OCI-LY3 (cell line): ENCODE measurements at regions not wholly inside any gene's neighbourhood (a gene's known extent, or its start where the extent isn't known, plus 50 kb on each side); places are given as distances from the start of the nearest gene placed in this dataset.

ENCODE experiments used
- H2AFZ ChIP-seq: fragments of 200-600, 300-600 bp; shearing (Covaris generic); 2 replicates; pipeline ENCODE4 v1.6.0; 2014; ENCODE audit warnings: antibody characterized with exemption, low read depth, low read length
- H3K27ac ChIP-seq: fragments of 200-600, 300-600 bp; sonication (generic); 2 replicates; pipeline ENCODE4 v1.5.1; 2014; ENCODE audit warnings: mild to moderate bottlenecking, low read length, moderate library complexity, mixed read lengths
- H3K27me3 ChIP-seq: fragments of 200-600, 300-600 bp; sonication (generic); 2 replicates; pipeline ENCODE4 v1.6.1; 2014; ENCODE audit warnings: low read depth, low read length, mixed read lengths
- H3K36me3 ChIP-seq: fragments of 200-600, 300-600 bp; sonication (generic); replicated peaks from 2 replicates; pipeline ENCODE3; 2014; ENCODE audit warnings: low read depth, low read length, mixed read lengths
- H3K4me1 ChIP-seq: fragments of 300-600, 200-600 bp; sonication (generic); 2 replicates; pipeline ENCODE4 v1.6.1; 2014; ENCODE audit warnings: low read length, mixed read lengths
- H3K4me2 ChIP-seq: fragments of 200-600, 300-600 bp; sonication (generic); 2 replicates; pipeline ENCODE4 v1.6.1; 2014; ENCODE audit warnings: low read length, mixed read lengths
- H3K4me3 ChIP-seq: fragments of 300-600, 200-600 bp; sonication (generic); 2 replicates; pipeline ENCODE4 v1.5.1; 2014; ENCODE audit warnings: antibody characterized with exemption, mild to moderate bottlenecking, low read length, moderate library complexity
- H3K79me2 ChIP-seq: fragments of 300-600, 200-600 bp; shearing (Covaris generic); 2 replicates; pipeline ENCODE4 v1.6.1; 2014; ENCODE audit warnings: mild to moderate bottlenecking, low read length, mixed read lengths
- H3K9ac ChIP-seq: fragments of 300-600, 200-600 bp; shearing (Covaris generic); 2 replicates; pipeline ENCODE4 v1.6.0; 2014; ENCODE audit warnings: mild to moderate bottlenecking, low read length, moderate library complexity
- H3K9me3 ChIP-seq: fragments of 200-600, 300-600 bp; shearing (Covaris generic); 2 replicates; pipeline ENCODE4 v1.6.1; 2014; ENCODE audit warnings: low read length, mixed read lengths; ENCODE audit not compliant: insufficient read depth
- H4K20me1 ChIP-seq: fragments of 200-600, 300-600 bp; sonication (generic); 2 replicates; pipeline ENCODE4 v1.6.1; 2016; ENCODE audit warnings: low read length, mixed read lengths; ENCODE audit not compliant: insufficient read depth
- CTCF ChIP-seq: fragments of 200-600, 300-600 bp; sonication (generic); IDR thresholded peaks from 2 replicates; pipeline ENCODE4 v1.5.1; 2014; ENCODE audit warnings: antibody characterized with exemption, low read length, low read depth
- EZH2phosphoT487 ChIP-seq: fragments of 200-600 bp; shearing (Covaris generic); IDR thresholded peaks from 2 replicates; pipeline ENCODE4 v1.6.1; 2018; ENCODE audit warnings: antibody characterized with exemption, mixed run types, low read depth

GRCh38 chr5:125974679-125975078 lies 448.5 kb upstream of the GRAMD2B start:
- H3K27me3 ChIP-seq = no peaks in the 10 kb centered on the region

GRCh38 chr5:125976421-125977000 lies 446.7 kb upstream of the GRAMD2B start:
- no peak overlapping the region for H2AFZ ChIP-seq
- no peak overlapping the region for H3K9ac ChIP-seq
- H3K36me3 ChIP-seq = no peaks in the 10 kb centered on the region
- no peak overlapping the region for H3K27ac ChIP-seq
- H3K79me2 ChIP-seq = no peaks in the 10 kb centered on the region
- TF ChIP-seq CTCF (no peak), EZH2phosphoT487 (no peak)
- no peaks in the 10 kb centered on the region for H3K27me3 ChIP-seq
- no peaks in the 10 kb centered on the region for H3K9me3 ChIP-seq
- H3K4me1 ChIP-seq = no peaks in the 10 kb centered on the region
- no peak overlapping the region for H3K4me3 ChIP-seq
- no peaks in the 10 kb centered on the region for H4K20me1 ChIP-seq
- no peak overlapping the region for H3K4me2 ChIP-seq

More at GRCh38 chr5:125974679-125975078, 448.5 kb upstream of the GRAMD2B start:
- H3K9me3 ChIP-seq = no peaks in the 10 kb centered on the region
- H3K79me2 ChIP-seq = no peaks in the 10 kb centered on the region
- no peak overlapping the region for H2AFZ ChIP-seq
- H3K4me2 ChIP-seq = no peak overlapping the region
- H4K20me1 ChIP-seq = no peaks in the 10 kb centered on the region
- no peaks in the 10 kb centered on the region for H3K4me1 ChIP-seq
- H3K36me3 ChIP-seq = no peaks in the 10 kb centered on the region
- H3K4me3 ChIP-seq = no peak overlapping the region
- no peak overlapping the region for H3K27ac ChIP-seq
- TF ChIP-seq EZH2phosphoT487 (no peak), CTCF (no peak)
- no peak overlapping the region for H3K9ac ChIP-seq

- no peak overlapping the region for H3K4me3 ChIP-seq
- no peaks in the 10 kb centered on the region for H3K4me1 ChIP-seq
- H3K4me2 ChIP-seq = no peak overlapping the region
- no peaks in the 10 kb centered on the region for H3K36me3 ChIP-seq
- H4K20me1 ChIP-seq = no peaks in the 10 kb centered on the region
- no peak overlapping the region for H2AFZ ChIP-seq
- no peaks in the 10 kb centered on the region for H3K79me2 ChIP-seq
- no peak overlapping the region for H3K9ac ChIP-seq
- no peak overlapping the region for H3K27ac ChIP-seq
- no peaks in the 10 kb centered on the region for H3K27me3 ChIP-seq
- TF ChIP-seq CTCF = no peak
- no peak for TF ChIP-seq EZH2phosphoT487
- no peaks in the 10 kb centered on the region for H3K9me3 ChIP-seq
These were observed 445.2 kb upstream of the GRAMD2B start for GRCh38 chr5:125978015-125978414.

- H2AFZ ChIP-seq = no peak overlapping the region
- no peaks in the 10 kb centered on the region for H3K36me3 ChIP-seq
- no peak overlapping the region for H3K9ac ChIP-seq
- no peak overlapping the region for H3K4me3 ChIP-seq
- H3K4me2 ChIP-seq = no peak overlapping the region
- no peak for TF ChIP-seq CTCF
- no peak for TF ChIP-seq EZH2phosphoT487
- no peaks in the 10 kb centered on the region for H3K4me1 ChIP-seq
- no peak overlapping the region for H3K27ac ChIP-seq
- H3K9me3 ChIP-seq = no peaks in the 10 kb centered on the region
- H3K79me2 ChIP-seq = no peaks in the 10 kb centered on the region
- no peaks in the 10 kb centered on the region for H3K27me3 ChIP-seq
- H4K20me1 ChIP-seq = no peaks in the 10 kb centered on the region
These were observed 443.6 kb upstream of the GRAMD2B start for GRCh38 chr5:125979636-125980035.
